Loucy (cell line): ENCODE measurements at regions not wholly inside any gene's neighbourhood (a gene's known extent, or its start where the extent isn't known, plus 50 kb on each side); places are given as distances from the start of the nearest gene placed in this dataset.

Experiments
- CTCF ChIP-seq: fragments of 200-600 bp; sonication (generic); conservative IDR thresholded peaks from 2 replicates; pipeline ENCODE4 v1.5.1; 2014; ENCODE audit warnings: mild to moderate bottlenecking, antibody characterized with exemption, low read length
- EZH2phosphoT487 ChIP-seq: fragments of 200-600 bp; IDR thresholded peaks from 2 replicates; pipeline ENCODE4 v1.6.1; 2018; ENCODE audit warnings: antibody characterized with exemption, mild to moderate bottlenecking, moderate library complexity, borderline replicate concordance

- TF ChIP-seq CTCF (peak; percentile 61), EZH2phosphoT487 (no peak)
Observed at GRCh38 chr3:148202386-148202785, 495.3 kb upstream of the AGTR1 start.
